Chondrocyte (in vitro differentiated cells): ENCODE measurements at regions not wholly inside any gene's neighbourhood (a gene's known extent, or its start where the extent isn't known, plus 50 kb on each side); places are given as distances from the start of the nearest gene placed in this dataset.

Experiments used
- DNase-seq: peaks from one replicate; pipeline ENCODE4 v3.0.0; 2021; ENCODE audit warnings: mixed read lengths, low spot score
- H3K27ac Mint-ChIP-seq: one replicate; pipeline ENCODE4 v1.8.0; 2021; ENCODE audit warnings: mild to moderate bottlenecking, moderate library complexity, mixed read lengths; ENCODE audit not compliant: unreplicated experiment
- H3K27me3 Mint-ChIP-seq: 2 replicates; pipeline ENCODE4 v1.8.0; 2021; ENCODE audit warnings: low read depth, mixed read lengths
- H3K36me3 Mint-ChIP-seq: 2 replicates; pipeline ENCODE4 v1.8.0; 2021; ENCODE audit warnings: low read depth, mixed read lengths
- H3K4me1 Mint-ChIP-seq: 2 replicates; pipeline ENCODE4 v1.8.0; 2021; ENCODE audit warnings: low read depth, mild to moderate bottlenecking, mixed read lengths
- H3K4me3 Mint-ChIP-seq: one replicate; pipeline ENCODE4 v1.8.0; 2021; ENCODE audit warnings: mild to moderate bottlenecking, moderate library complexity, mixed read lengths; ENCODE audit not compliant: unreplicated experiment
- H3K9me3 Mint-ChIP-seq: 2 replicates; pipeline ENCODE4 v1.8.0; 2021; ENCODE audit warnings: low read depth, mixed read lengths
- TF ChIP-seq, protein P1 (sequence below): fragments of 200-600 bp; sonication (generic); IDR thresholded peaks from 2 replicates; pipeline ENCODE4 v1.5.0; 2021; ENCODE audit warnings: antibody characterized with exemption, mild to moderate bottlenecking, moderate library complexity

DNA sequence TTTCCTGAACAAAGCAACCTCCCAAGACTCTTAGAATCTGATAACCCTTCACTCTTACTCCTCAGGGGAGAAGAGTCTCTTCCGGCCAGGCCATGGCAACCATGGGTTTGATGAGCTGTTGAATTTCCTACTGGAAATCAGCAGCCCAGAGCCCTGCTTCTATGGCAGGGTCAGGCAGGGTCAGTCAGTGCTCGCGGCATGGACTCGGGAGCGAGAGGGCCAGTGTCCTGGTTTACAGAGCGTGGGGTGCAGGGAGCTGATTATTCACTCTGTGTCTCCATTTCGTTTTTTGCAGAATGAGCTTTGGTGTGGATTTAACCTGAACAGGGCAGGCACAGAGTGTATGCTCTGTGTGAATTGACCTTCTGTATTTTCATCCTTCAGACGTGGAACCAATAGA lies 340.6 kb upstream of the SFSWAP start:
- no peak overlapping the region for H3K27ac Mint-ChIP-seq
- no peaks in the 10 kb centered on the region for H3K4me1 Mint-ChIP-seq
- H3K9me3 Mint-ChIP-seq, result no peaks in the 10 kb centered on the region
- DNase-seq, result no peak
- H3K36me3 Mint-ChIP-seq, result no peaks in the 10 kb centered on the region
- no peak overlapping the region for H3K4me3 Mint-ChIP-seq
- H3K27me3 Mint-ChIP-seq, result peaks cover 9% of the 10 kb centered on the region
- TF ChIP-seq, protein P1, sequence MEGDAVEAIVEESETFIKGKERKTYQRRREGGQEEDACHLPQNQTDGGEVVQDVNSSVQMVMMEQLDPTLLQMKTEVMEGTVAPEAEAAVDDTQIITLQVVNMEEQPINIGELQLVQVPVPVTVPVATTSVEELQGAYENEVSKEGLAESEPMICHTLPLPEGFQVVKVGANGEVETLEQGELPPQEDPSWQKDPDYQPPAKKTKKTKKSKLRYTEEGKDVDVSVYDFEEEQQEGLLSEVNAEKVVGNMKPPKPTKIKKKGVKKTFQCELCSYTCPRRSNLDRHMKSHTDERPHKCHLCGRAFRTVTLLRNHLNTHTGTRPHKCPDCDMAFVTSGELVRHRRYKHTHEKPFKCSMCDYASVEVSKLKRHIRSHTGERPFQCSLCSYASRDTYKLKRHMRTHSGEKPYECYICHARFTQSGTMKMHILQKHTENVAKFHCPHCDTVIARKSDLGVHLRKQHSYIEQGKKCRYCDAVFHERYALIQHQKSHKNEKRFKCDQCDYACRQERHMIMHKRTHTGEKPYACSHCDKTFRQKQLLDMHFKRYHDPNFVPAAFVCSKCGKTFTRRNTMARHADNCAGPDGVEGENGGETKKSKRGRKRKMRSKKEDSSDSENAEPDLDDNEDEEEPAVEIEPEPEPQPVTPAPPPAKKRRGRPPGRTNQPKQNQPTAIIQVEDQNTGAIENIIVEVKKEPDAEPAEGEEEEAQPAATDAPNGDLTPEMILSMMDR, result no peak

GRCh38 chr12:131370791-131371347 lies 340.0 kb upstream of the SFSWAP start:
- Mint-ChIP-seq H3K27me3 (peaks cover 7% of the 10 kb centered on the region), H3K4me3 (no peak overlapping the region), H3K27ac (no peak overlapping the region), H3K9me3 (no peaks in the 10 kb centered on the region), H3K36me3 (no peaks in the 10 kb centered on the region), H3K4me1 (no peaks in the 10 kb centered on the region)
- TF ChIP-seq, protein P1, result no peak
- DNase-seq, result peak; percentile 51

- no peaks in the 10 kb centered on the region for H3K9me3 Mint-ChIP-seq
- TF ChIP-seq, protein P1, result no peak
Observed at GRCh38 chr12:131371401-131372170, 339.3 kb upstream of the SFSWAP start.

GRCh38 chr12:131372171-131372475 lies 338.8 kb upstream of the SFSWAP start:
- no peak overlapping the region for H3K27ac Mint-ChIP-seq
- TF ChIP-seq, protein P1, result no peak
- no peak overlapping the region for H3K4me3 Mint-ChIP-seq
- H3K27me3 Mint-ChIP-seq, result peaks cover 7% of the 10 kb centered on the region
- H3K36me3 Mint-ChIP-seq, result no peaks in the 10 kb centered on the region
- H3K9me3 Mint-ChIP-seq, result no peaks in the 10 kb centered on the region
- no peaks in the 10 kb centered on the region for H3K4me1 Mint-ChIP-seq
- no peak for DNase-seq

More at GRCh38 chr12:131371401-131372170, 339.3 kb upstream of the SFSWAP start:
- Mint-ChIP-seq H3K4me3 (no peak overlapping the region), H3K27me3 (peaks cover 3% of the 10 kb centered on the region), H3K27ac (no peak overlapping the region), H3K36me3 (no peaks in the 10 kb centered on the region), H3K4me1 (no peaks in the 10 kb centered on the region)
- peak; percentile 54 for DNase-seq

DNA sequence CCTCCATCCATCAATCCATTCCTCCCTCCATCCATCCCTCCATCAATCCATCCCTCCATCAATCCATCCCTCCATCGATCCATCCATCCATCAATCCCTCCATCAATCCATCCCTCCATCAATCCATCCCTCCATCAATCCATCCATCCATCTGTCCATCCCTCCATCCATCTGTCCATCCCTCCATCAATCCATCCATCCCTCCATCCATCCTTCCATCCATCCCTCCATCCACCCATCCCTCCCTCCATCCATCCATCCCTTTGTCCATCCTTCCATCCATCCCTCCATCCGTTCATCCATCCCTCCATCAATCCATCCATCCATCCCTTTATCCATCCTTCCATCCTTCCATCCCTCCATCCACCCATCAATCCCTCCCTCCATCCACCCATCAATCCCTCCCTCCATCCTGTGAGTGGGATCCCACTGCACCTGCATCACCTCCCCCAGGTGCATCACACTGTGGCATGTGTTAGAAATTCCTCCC lies 338.1 kb upstream of the SFSWAP start:
- Mint-ChIP-seq H3K27me3 (peaks cover 7% of the 10 kb centered on the region), H3K4me1 (no peaks in the 10 kb centered on the region), H3K36me3 (no peaks in the 10 kb centered on the region), H3K9me3 (no peaks in the 10 kb centered on the region), H3K27ac (no peak overlapping the region), H3K4me3 (no peak overlapping the region)
- no peak for DNase-seq
- TF ChIP-seq, protein P1, result no peak
